ENCODE measurements at regions not wholly inside any gene's neighbourhood (a gene's known extent, or its start where the extent isn't known, plus 50 kb on each side); places are given as distances from the start of the nearest gene placed in this dataset.
A peak's percentile ranks its signal among the peaks of the same experiment; 100 is the strongest.

- DNase-seq = no peak
These were observed 617.0 kb upstream of the CDH2 start for GRCh38 chr18:28793901-28794300.

DNA sequence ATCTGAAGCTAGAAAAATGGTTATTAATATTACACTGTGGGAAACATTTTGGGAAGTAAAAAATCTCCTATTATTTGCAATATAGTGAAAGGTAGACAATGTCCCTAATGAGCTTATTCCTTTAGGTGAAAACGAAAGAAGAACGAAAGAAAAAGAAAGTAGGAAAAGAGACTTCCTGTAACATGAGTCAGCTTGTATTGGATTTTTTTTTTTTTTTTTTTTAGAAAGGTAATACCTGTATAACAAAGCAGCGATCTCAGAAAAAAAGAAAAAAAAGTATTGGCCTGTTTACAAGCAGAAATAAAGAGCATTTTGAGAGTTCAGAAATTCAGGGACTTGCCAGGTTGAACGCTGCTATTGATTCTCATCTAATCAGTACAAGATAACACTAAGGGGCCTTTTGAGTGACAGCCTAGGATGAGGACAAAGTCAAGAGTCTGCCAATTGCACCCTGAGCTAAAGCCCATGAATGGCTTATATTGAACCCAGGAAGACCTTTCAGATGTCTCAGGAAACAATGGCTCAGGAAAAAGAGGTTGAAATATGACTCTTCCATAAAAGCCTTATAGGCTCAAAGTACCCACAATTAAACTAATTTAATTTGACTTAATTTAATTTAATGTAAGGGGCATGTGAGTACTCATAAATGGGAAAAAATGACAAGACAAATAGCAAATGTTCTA is 615.6 kb upstream of the CDH2 start:
- DNase-seq = no peak

- no peak for DNase-seq
These were observed 614.2 kb upstream of the CDH2 start for GRCh38 chr18:28791101-28791500.

DNA sequence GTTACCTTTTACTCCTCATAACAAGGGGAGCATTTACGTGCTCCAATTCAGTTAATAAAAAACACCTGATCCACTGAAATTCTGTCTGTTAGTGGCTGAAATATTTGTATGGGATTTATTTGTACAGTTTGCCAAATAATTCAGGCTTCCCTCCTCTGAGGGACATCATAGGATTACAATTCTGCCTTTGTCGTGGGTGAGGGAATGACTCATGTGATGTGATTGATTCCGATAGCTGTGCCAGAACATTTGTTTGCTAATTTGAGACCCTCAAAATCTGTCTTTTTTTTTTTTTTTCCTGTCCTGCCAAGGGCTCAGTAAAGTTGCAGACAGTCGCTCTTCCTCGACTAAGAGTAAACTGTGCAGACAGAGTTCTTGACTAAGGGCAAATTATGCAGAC is 612.6 kb upstream of the CDH2 start:
- DNase-seq = no peak

- no peak for DNase-seq
These were observed 610.0 kb upstream of the CDH2 start for GRCh38 chr18:28786926-28787325.

GRCh38 chr18:28781616-28782362 is 604.9 kb upstream of the CDH2 start:
- DNase-seq = no peak

DNA sequence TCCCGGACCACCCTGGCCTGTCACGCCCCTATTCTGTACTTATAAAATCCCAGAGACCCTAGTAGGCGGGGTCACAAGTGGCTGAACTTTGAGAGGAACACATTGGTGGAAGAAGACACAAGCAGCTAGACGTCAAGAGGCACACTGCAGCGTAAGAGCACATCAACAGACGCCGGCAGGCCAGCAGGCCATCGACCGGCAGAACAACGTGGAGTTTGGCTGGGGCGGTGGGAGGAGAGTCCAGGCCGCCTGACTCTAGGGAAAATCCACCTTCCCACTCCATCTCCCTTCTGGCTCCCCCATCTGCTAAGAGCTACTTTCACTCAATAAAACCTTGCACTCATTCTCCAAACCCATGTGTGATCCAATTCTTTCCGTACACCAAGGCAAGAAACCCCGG is 601.8 kb upstream of the CDH2 start:
- DNase-seq = no peak

DNA sequence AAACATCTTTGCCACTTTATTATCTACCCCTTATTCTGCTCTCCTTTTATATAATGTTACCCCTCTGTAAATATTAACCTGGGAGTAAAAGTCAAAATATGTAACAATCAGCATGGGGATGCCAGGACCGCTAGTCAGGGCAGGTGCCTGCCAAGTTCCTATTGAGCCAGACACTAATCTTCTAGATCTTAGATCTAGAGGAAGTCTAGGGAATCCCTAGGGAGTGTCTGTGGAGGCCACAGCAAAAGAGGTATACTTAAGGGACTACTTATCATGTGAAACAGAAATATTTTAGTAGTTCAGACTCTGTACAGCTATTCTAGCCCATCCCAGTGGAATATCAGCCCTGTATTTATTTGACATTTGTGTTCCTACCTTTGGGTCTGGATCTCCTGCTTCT is 600.8 kb upstream of the CDH2 start:
- no peak for DNase-seq

DNA sequence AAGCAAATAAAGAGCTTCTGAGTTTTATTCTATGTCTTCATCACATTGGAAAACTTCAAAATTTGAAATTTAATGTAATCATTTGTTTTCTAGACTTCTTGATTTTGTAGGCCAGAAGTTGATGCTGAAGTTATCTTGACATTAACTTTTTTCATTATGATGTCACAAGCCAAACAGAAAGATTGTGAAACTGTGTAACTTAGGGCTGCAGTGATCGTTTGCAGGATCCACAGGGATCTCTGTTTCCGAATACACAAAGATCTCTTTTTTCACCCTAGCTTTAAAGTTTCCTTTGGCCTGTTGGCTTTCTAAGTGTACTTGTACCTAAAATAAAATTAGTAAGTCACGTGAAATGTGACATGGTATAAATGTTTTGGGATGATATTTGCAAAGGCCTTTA is 594.9 kb upstream of the CDH2 start:
- no peak for DNase-seq

DNA sequence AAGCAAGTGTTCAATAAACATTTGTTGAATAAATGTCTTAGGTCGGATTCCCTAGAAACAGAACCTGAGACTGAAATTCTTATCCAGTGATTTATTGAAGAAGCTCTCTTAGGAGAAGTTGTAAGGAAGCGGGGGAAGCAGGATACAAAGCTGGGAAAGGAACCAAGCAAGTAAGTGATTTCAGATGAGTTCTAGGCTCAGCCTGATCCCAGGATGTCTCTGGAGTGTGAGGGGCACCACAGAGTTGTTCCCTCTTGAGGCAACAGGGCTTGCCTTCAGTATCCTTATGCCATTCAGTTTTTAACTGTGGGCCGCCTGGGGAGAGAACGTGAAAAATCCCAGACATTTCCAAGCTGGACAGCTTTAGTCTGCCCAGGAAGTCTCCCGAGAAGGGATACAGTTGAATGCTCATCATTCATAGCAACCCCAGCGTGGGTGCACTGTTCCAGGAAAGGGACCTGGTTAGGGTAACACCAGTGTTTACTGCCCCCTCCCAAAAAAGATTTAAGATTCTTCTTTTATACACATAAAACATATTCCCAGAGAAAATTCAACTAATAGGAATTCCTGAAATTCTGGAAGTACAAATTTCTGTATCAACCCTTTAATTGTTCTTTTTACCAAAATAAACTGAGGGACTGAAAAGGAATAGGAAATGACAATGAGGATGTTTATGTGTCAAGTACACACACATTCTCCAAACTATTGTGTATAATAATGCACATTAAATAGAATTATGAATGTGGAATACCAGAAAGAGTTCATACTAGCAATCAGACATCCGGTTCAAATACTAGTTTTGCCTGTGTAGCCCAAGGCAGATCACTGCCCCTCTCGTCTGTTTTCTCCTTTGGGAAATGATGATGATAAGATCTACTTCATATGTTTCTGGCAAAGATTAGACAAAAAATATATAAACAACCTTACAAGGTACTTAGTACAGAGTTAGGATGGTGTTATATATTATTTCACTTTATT is 592.1 kb upstream of the CDH2 start:
- peak; percentile 51 for DNase-seq

DNA sequence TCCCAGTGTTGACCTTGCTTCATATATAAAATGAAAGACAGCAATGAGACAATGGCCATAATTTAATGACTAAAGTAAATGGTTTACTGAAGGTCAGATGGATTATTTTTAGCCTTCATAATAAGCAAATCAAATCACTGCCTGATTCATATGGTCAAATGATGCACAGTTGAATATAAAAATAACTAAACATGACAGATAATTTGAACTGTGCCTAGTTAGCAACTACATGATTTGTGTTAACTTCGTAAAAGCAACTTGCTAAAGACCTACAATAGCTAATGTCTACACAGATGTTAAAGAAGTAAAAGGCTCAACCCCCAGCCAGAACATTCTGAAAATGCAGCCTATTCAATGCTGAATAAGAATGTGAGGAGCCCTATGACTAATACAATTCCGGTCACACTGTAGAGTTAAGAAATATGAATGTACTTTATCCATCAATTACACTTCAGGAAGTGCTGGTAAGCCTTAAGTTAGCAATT is 590.8 kb upstream of the CDH2 start:
- peak; percentile 91 for DNase-seq

DNA sequence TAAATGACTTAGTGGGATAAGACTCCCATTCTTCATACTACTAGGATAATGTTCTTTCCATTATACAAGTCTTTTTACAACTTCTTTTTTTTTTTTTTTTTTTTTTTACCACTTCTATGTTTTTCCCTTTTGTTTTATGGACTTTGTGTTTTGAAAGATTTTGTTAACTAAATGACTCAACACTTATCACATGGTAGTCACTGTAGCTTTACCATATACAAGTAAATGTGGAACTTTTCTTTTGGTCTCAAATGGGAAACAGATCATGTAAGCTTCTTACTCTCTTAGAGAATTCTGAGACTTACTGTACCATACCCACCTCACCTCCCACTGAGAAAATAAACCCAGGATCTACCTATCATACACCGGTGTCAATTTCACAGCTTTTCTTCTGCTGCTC is 590.3 kb upstream of the CDH2 start:
- peak; percentile 66 for DNase-seq

- peak; percentile 52 for DNase-seq
These were observed 589.8 kb upstream of the CDH2 start for GRCh38 chr18:28766721-28767120.

DNA sequence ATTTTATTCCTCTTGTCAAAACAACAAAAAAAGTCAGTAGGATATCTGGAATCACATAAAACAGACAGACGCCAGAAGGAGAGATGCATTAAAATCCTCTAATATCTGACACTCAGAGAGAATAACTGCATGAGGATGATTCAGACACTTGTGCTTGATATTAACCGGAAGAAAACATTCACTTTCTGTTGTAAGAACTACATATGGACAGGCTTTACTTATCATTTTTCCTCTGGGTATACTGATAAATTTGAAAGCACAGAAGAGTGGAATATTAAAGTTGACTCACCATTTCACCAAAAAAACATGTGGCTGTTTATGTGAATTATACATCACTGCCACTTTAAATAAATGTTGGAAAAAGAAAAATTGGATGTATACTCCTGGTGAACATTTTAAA is 589.1 kb upstream of the CDH2 start:
- peak; percentile 74 for DNase-seq

GRCh38 chr18:28760299-28760698 is 583.4 kb upstream of the CDH2 start:
- no peak for DNase-seq

DNA sequence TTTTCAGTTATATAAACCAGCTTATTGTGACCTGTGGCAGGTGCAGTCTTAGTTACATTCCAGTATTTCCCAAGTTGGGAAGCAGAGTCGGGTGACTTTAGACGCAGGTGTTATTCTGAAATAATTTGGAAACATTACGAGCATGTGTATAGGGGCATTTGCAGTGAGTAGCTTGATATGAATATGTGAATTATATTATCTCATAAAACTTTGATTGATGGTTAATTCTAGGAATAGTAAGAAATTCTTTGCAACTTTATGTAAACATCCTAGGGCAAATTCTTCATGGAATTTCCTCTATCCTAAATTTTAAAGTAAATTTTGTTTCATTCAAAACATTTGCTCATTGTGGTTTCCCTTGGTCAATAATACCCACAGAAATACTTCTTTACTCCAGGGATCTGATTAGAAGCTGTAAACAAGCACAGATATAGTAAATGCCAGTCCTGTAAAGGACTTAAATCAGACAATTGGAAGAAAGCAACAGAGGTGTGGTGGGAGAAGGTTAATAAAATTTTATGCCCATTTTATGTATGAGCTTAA is 580.6 kb upstream of the CDH2 start:
- no peak for DNase-seq

DNA sequence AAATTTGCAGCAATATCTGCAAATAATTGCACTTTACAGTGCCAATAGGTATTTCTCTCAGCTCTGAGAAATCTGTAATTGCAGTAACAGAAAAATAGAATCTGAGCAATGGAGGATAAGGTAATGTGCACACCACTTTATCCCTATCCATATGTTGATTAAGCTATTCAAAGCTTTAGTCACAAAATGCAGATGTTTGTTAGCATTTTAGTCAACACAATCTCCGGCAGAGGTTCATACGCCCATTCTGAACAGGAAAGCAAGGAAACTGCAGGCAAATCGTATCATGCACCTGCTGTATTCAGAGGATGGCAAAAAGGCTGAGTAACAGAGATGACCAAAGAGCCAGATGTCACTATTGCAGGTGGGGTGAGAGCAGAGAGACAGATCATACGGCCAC is 566.2 kb upstream of the CDH2 start:
- no peak for DNase-seq

DNA sequence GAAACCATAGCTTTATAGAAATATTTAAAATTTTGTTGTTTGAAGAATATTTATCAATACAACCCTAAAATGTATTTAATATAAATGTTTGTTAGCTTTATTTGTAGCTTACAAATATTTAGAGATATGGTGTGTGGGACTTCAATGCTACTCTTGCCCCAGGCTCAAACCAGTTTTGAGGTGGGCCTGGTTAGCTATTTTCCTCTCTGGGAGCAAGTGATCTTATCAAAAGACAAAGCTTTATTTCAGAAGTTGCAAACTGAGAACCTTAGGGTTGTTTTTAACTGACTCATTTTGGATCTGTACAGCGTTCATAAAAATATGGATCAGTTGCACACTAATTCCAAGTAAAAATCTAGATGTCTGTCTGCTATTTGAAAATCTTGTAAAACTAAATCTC is 563.6 kb upstream of the CDH2 start:
- DNase-seq = no peak

DNA sequence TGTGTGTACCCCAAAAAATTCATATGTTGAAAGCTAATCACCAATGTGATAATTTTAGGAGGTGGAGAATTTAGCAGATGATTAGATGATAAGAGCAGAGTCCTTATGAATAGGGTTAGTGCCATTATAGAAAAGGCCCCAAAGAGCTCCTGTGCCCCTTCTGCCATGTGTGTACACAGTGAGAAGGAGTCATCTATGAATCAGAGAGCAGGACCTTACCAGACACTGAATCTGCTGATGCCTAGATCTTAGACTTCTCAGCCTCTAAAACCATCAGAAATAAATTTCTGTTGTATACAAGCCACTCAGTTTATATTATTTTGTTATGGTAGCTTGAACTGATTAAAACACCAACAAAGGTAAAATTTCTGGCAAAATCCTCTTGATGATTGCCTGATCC is 560.0 kb upstream of the CDH2 start:
- DNase-seq = peak; percentile 54

- DNase-seq = no peak
These were observed 559.3 kb upstream of the CDH2 start for GRCh38 chr18:28736223-28736622.

- DNase-seq = peak; percentile 89
These were observed 558.8 kb upstream of the CDH2 start for GRCh38 chr18:28735731-28736130.

DNA sequence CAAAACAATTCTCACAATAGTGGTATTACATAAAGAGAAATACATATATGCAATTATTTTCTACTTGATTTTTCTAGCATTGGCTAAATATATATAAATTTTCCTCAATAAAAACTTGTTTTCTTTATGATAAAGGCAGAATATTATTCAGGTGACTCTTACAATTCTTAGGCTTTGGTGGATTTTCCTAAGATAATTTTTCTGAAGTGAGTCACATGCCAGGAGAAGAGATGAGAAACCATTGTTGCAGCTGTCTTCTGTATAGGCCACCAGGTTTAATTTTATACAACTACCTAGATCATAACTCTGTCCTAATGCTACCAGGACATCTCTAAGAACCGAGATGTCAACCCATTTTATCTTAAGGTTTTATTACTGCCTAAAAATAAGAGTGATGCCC is 552.4 kb upstream of the CDH2 start:
- DNase-seq = peak; percentile 67

- DNase-seq = peak; percentile 45
These were observed 552.0 kb upstream of the CDH2 start for GRCh38 chr18:28728891-28729290.

Measured in HCEC 1CT (cell line).